Thyroid gland (tissue), 4 donors: ENCODE measurements at regions not wholly inside any gene's neighbourhood (a gene's known extent, or its start where the extent isn't known, plus 50 kb on each side); places are given as distances from the start of the nearest gene placed in this dataset.

Source experiments
- DNase-seq, 2 donors: peaks; one replicate each; pipeline ENCODE4 v3.0.0-alpha.2; 2019
- H3K27ac ChIP-seq, 3 donors: fragments of 200-600 bp; sonication (generic); 1 replicate in 2 of 3; 2 replicates in 1 of 3; pipeline ENCODE4 v1.5.1; 2016 to 2019; ENCODE audit warnings: mild to moderate bottlenecking in 1 of 3, moderate library complexity in 1 of 3
- H3K27me3 ChIP-seq: fragments of 200-600 bp; sonication (generic); one replicate; pipeline ENCODE4 v1.5.1; 2019
- H3K36me3 ChIP-seq, 2 donors: fragments of 200-600 bp; sonication (generic); one replicate each; pipeline ENCODE4 v1.5.1; 2016 to 2019
- H3K4me1 ChIP-seq, 2 donors: fragments of 200-600 bp; sonication (generic); one replicate each; pipeline ENCODE4 v1.5.1; 2017 to 2019
- H3K4me3 ChIP-seq, 3 donors: fragments of 200-600 bp; sonication (generic); replicated peaks in 1 of 3; 1 replicate in 2 of 3; 2 replicates in 1 of 3; pipeline ENCODE4 v1.5.1; 2016; ENCODE audit warnings: mild to moderate bottlenecking in 1 of 3
- H3K9me3 ChIP-seq: fragments of 200-600 bp; sonication (generic); one replicate; pipeline ENCODE4 v1.5.1; 2017
- CTCF ChIP-seq, 6 experiments: fragments of 200-600 bp in 3 of 6; fragments of 450-650 bp in 3 of 6; sonication (generic) in 3 of 6; IDR thresholded peaks; one replicate each; pipeline ENCODE4 v1.5.1; 2016 to 2019; ENCODE audit warnings: antibody characterized with exemption in 6 of 6, mild to moderate bottlenecking in 2 of 6, inconsistent platforms in 1 of 6, moderate library complexity in 1 of 6
- POLR2A ChIP-seq, 2 donors: fragments of 450-650 bp; IDR thresholded peaks; one replicate each; pipeline ENCODE4 v1.6.1; 2017; ENCODE audit warnings: antibody characterized with exemption in 2 of 2, mild to moderate bottlenecking in 2 of 2, moderate library complexity in 1 of 2
- WGBS, 2 donors: methylation state at CpG; one replicate each; pipeline ENCODE4 v1.1.5; 2017; 5-methylcytosine and 5-hydroxymethylcytosine counted together
- intact Hi-C: fragments of 100-400 bp; cut with DNase I; formaldehyde crosslinking; loops from one replicate; pipeline ENCODE4 v1.15.1; 2023

- no peaks in the 10 kb centered on the region for H3K27me3 ChIP-seq
- H3K9me3 ChIP-seq, result no peaks in the 10 kb centered on the region
- H3K4me1 ChIP-seq, result no peaks in the 10 kb centered on the region
- intact Hi-C loops, result no loop called here
- H3K4me3 ChIP-seq, result no peak overlapping the region
- TF ChIP-seq POLR2A (IDR thresholded peaks at IDR 0.05) (no peak), CTCF (IDR thresholded peaks at IDR 0.05) (no peak)
- DNase-seq, result no peak
- H3K27ac ChIP-seq, result no peak overlapping the region
- no peaks in the 10 kb centered on the region for H3K36me3 ChIP-seq
- 84 to 87% methylated on average over 2 of the region's 2 CpGs for WGBS, 2 donors
These were observed 492.0 kb downstream of the KIF20B start for GRCh38 chr10:90193240-90193985.

- H3K4me1 ChIP-seq, result no peaks in the 10 kb centered on the region
These were observed 494.0 kb downstream of the KIF20B start for GRCh38 chr10:90195288-90195840.

GRCh38 chr10:90197766-90198165 is 496.4 kb downstream of the KIF20B start:
- H3K36me3 ChIP-seq, result no peaks in the 10 kb centered on the region
- H3K27ac ChIP-seq, result no peak overlapping the region
- no peak for DNase-seq
- intact Hi-C loops, result no loop called here
- H3K4me1 ChIP-seq, result no peaks in the 10 kb centered on the region
- TF ChIP-seq POLR2A (IDR thresholded peaks at IDR 0.05), result no peak
- TF ChIP-seq CTCF (IDR thresholded peaks at IDR 0.05), result no peak
- no peaks in the 10 kb centered on the region for H3K9me3 ChIP-seq
- H3K4me3 ChIP-seq, result no peak overlapping the region
- H3K27me3 ChIP-seq, result no peaks in the 10 kb centered on the region

More at GRCh38 chr10:90195288-90195840, 494.0 kb downstream of the KIF20B start:
- Histone ChIP-seq H3K9me3 (no peaks in the 10 kb centered on the region), H3K27ac (no peak overlapping the region), H3K4me3 (no peak overlapping the region), H3K36me3 (no peaks in the 10 kb centered on the region), H3K27me3 (no peaks in the 10 kb centered on the region)
- WGBS, 2 donors, result 75 to 80% methylated on average over 3 of the region's 3 CpGs
- no peak for TF ChIP-seq CTCF (IDR thresholded peaks at IDR 0.05)
- TF ChIP-seq POLR2A (IDR thresholded peaks at IDR 0.05), result no peak
- intact Hi-C loops, result no loop called here
- DNase-seq, result no peak

GRCh38 chr10:90199093-90199492 is 497.7 kb downstream of the KIF20B start:
- H3K27ac ChIP-seq, result no peak overlapping the region
- TF ChIP-seq POLR2A (IDR thresholded peaks at IDR 0.05) (no peak), CTCF (IDR thresholded peaks at IDR 0.05) (no peak)
- no peaks in the 10 kb centered on the region for H3K4me1 ChIP-seq
- no peaks in the 10 kb centered on the region for H3K9me3 ChIP-seq
- DNase-seq, result no peak
- no peaks in the 10 kb centered on the region for H3K36me3 ChIP-seq
- H3K4me3 ChIP-seq, result no peak overlapping the region
- 68 to 73% methylated on average over 2 of the region's 2 CpGs for WGBS, 2 donors
- intact Hi-C loops, result no loop called here
- H3K27me3 ChIP-seq, result no peaks in the 10 kb centered on the region

- H3K36me3 ChIP-seq, result no peaks in the 10 kb centered on the region
- no peak for DNase-seq
- no peak overlapping the region for H3K4me3 ChIP-seq
- TF ChIP-seq CTCF (IDR thresholded peaks at IDR 0.05) (no peak), POLR2A (IDR thresholded peaks at IDR 0.05) (no peak)
- H3K27ac ChIP-seq, result no peak overlapping the region
- H3K27me3 ChIP-seq, result no peaks in the 10 kb centered on the region
- intact Hi-C loops, result no loop called here
- no peaks in the 10 kb centered on the region for H3K9me3 ChIP-seq
- H3K4me1 ChIP-seq, result no peaks in the 10 kb centered on the region
These were observed 498.1 kb downstream of the KIF20B start for GRCh38 chr10:90199513-90199912.
